Stomach (tissue), 8 donors: ENCODE measurements at regions not wholly inside any gene's neighbourhood (a gene's known extent, or its start where the extent isn't known, plus 50 kb on each side); places are given as distances from the start of the nearest gene placed in this dataset.

Source experiments
- DNase-seq, 2 donors: peaks; one replicate each; pipeline versions ENCODE4 v3.0.0 to v3.0.0-alpha.2; 2013 to 2019
- H3K27ac ChIP-seq, 5 donors: fragments of 200-600 bp in 4 of 5; sonication (generic) in 4 of 5; one replicate each; pipeline ENCODE4 v1.5.1; 2013 to 2019; ENCODE audit warnings: mild to moderate bottlenecking in 1 of 5, moderate library complexity in 1 of 5
- H3K27me3 ChIP-seq, 3 donors: fragments of 200-600 bp; sonication (generic); one replicate each; pipeline ENCODE4 v1.5.1; 2017 to 2019; ENCODE audit warnings: mixed run types in 1 of 3
- H3K36me3 ChIP-seq, 4 donors: fragments of 200-600 bp; sonication (generic); 1 replicate in 3 of 4; 2 replicates in 1 of 4; pipeline ENCODE4 v1.5.1; 2016 to 2019
- H3K4me1 ChIP-seq, 4 donors: fragments of 200-600 bp; sonication (generic); one replicate each; pipeline ENCODE4 v1.5.1; 2016 to 2019
- H3K4me3 ChIP-seq, 4 donors: fragments of 200-600 bp; sonication (generic) in 3 of 4; one replicate each; pipeline ENCODE4 v1.5.1; 2016 to 2019; ENCODE audit warnings: mild to moderate bottlenecking in 1 of 4
- H3K9me3 ChIP-seq, 4 donors: fragments of 200-600 bp; sonication (generic); one replicate each; pipeline ENCODE4 v1.5.1; 2016 to 2019
- EP300 ChIP-seq: sonication (generic); formaldehyde crosslinking; IDR thresholded peaks from one replicate; pipeline ENCODE4 v1.6.1; 2017; ENCODE audit warnings: antibody characterized with exemption
- POLR2A ChIP-seq, 4 donors: fragments of 450-650 bp; IDR thresholded peaks; one replicate each; pipeline ENCODE4 v1.6.1; 2016; ENCODE audit warnings: antibody characterized with exemption in 4 of 4, control low read depth in 2 of 4, mild to moderate bottlenecking in 1 of 4, moderate library complexity in 1 of 4
- POLR2AphosphoS5 ChIP-seq, 3 donors: sonication (generic); formaldehyde crosslinking; IDR thresholded peaks; one replicate each; pipeline ENCODE4 v1.6.1; 2016; ENCODE audit warnings: antibody characterized with exemption in 3 of 3
- WGBS, 5 donors: extraction: QIAGEN DNeasy Blood & Tissue Kit in 3 of 5; methylation state at CpG; one replicate each; pipeline versions ENCODE4 v1.1.5 to v1.1.7; 2013 to 2018; 5-methylcytosine and 5-hydroxymethylcytosine counted together
- intact Hi-C: fragments of 100-400 bp; cut with DNase I; formaldehyde crosslinking; loops from one replicate; pipeline ENCODE4 v1.15.1; 2023; ENCODE audit warnings: low total_unique reads
- TF ChIP-seq, protein P1 (sequence below), 7 experiments: fragments of 450-650 bp in 4 of 7; fragments of 200-600 bp in 3 of 7; sonication (generic) in 3 of 7; IDR thresholded peaks; one replicate each; pipeline ENCODE4 v1.5.1; 2016 to 2019; ENCODE audit warnings: antibody characterized with exemption in 7 of 7, control low read depth in 2 of 7, mild to moderate bottlenecking in 1 of 7
- donor health status: healthy with polysubstance abuse.
- donor health status: Bipolar disorder and iron deficiency.
- donor health status: healthy.

DNA sequence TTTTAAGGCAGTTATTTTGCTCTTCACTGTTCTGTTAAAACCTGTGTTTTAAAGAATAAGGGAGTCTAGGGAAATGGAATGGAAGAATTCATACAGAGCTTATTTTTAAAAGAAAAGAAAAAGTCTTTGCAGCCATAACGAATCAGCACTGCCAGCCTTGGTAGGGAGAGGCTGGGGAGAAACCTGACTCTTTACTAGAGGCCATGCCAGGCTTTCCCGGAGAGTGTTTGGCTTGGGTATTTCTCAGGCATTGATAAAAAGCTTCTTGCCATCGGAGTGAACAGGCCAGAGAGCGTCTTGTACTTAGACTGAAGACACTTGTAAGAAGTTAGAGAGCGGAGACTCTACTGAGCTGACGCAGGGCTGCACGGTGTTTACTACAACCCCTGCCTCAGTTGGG lies 72.7 kb upstream of the NFIL3 start:
- Histone ChIP-seq H3K4me1 (peaks cover 0 to 9% (median 0%) of the 10 kb centered on the region in 4 donors), H3K9me3 (no peaks in the 10 kb centered on the region), H3K27ac (no peak overlapping the region), H3K27me3 (no peaks in the 10 kb centered on the region), H3K4me3 (no peak overlapping the region), H3K36me3 (no peaks in the 10 kb centered on the region)
- intact Hi-C loops, result no loop called here
- no peak for TF ChIP-seq POLR2AphosphoS5 (IDR thresholded peaks at IDR 0.05)
- TF ChIP-seq, protein P1, sequence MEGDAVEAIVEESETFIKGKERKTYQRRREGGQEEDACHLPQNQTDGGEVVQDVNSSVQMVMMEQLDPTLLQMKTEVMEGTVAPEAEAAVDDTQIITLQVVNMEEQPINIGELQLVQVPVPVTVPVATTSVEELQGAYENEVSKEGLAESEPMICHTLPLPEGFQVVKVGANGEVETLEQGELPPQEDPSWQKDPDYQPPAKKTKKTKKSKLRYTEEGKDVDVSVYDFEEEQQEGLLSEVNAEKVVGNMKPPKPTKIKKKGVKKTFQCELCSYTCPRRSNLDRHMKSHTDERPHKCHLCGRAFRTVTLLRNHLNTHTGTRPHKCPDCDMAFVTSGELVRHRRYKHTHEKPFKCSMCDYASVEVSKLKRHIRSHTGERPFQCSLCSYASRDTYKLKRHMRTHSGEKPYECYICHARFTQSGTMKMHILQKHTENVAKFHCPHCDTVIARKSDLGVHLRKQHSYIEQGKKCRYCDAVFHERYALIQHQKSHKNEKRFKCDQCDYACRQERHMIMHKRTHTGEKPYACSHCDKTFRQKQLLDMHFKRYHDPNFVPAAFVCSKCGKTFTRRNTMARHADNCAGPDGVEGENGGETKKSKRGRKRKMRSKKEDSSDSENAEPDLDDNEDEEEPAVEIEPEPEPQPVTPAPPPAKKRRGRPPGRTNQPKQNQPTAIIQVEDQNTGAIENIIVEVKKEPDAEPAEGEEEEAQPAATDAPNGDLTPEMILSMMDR (IDR thresholded peaks at IDR 0.05), result no peak
- TF ChIP-seq POLR2A (IDR thresholded peaks at IDR 0.05), result no peak
- TF ChIP-seq EP300, result no peak
- no peak for DNase-seq
- 53 to 82% (median 73%) methylated on average over 7 of the region's 7 CpGs for WGBS, 5 donors

DNA sequence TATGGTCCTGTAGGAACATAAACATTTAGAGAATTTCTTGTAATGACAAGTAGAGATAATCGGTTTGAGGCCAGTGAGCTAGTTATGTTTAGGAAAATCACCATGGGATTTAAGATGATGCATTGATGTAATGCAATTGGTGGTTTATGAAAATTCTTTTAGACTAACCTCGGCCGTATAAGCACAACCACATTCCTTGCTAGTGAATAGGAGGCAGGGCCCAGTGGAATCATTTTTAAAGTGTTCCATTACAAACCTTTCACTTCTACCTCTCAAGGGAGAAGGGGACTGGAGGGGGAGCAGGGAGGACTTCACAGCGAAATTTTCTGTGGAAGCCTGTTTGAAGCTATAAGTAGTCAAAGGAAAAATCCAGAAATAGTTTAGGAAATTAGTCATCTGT lies 71.8 kb upstream of the NFIL3 start:
- Histone ChIP-seq H3K4me3 (no peak overlapping the region), H3K27me3 (no peaks in the 10 kb centered on the region), H3K4me1 (peaks cover 0 to 9% (median 0%) of the 10 kb centered on the region in 4 donors), H3K36me3 (no peaks in the 10 kb centered on the region), H3K27ac (peak overlapping the region in 1 of 5 donors; percentile 2), H3K9me3 (no peaks in the 10 kb centered on the region)
- DNase-seq, result peak in 1 of 2 donors; percentile 74
- intact Hi-C loops, result no loop called here
- WGBS, 5 donors, result 50 to 71% (median 65%) methylated on average over 4 of the region's 4 CpGs
- no peak for TF ChIP-seq POLR2AphosphoS5 (IDR thresholded peaks at IDR 0.05)
- no peak for TF ChIP-seq EP300
- TF ChIP-seq POLR2A (IDR thresholded peaks at IDR 0.05), result no peak
- TF ChIP-seq, protein P1 (IDR thresholded peaks at IDR 0.05), result no peak

DNA sequence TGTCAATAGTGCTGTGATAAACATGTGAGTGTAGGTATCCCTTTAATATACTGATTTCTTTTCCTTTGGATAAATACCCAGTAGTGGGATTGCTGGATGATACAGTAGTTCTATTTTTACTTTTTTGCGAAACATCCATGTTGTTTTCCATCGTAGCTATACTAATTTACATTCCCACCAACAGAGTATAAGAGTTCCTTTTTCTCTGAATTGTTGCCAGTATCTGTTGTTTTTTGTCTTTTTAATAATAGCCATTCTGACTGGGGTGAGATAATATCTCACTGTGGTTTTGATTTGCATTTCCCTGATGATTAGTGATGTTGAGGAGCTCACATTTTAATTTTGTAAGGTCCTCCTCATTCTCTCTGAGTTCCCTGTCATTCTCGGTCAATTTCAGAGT lies 71.1 kb upstream of the NFIL3 start:
- intact Hi-C loops, result no loop called here
- DNase-seq, result no peak
- no peaks in the 10 kb centered on the region for H3K36me3 ChIP-seq
- TF ChIP-seq, protein P1 (IDR thresholded peaks at IDR 0.05), result no peak
- TF ChIP-seq EP300 (no peak), POLR2AphosphoS5 (IDR thresholded peaks at IDR 0.05) (no peak)
- H3K27me3 ChIP-seq, result no peaks in the 10 kb centered on the region
- H3K27ac ChIP-seq, result peak overlapping the region in 1 of 5 donors; percentile 2
- peaks cover 0 to 9% (median 0%) of the 10 kb centered on the region in 4 donors for H3K4me1 ChIP-seq
- H3K9me3 ChIP-seq, result no peaks in the 10 kb centered on the region
- WGBS, 5 donors, result 84 to 92% (median 88%) methylated on average over 3 of the region's 3 CpGs
- no peak overlapping the region for H3K4me3 ChIP-seq

DNA sequence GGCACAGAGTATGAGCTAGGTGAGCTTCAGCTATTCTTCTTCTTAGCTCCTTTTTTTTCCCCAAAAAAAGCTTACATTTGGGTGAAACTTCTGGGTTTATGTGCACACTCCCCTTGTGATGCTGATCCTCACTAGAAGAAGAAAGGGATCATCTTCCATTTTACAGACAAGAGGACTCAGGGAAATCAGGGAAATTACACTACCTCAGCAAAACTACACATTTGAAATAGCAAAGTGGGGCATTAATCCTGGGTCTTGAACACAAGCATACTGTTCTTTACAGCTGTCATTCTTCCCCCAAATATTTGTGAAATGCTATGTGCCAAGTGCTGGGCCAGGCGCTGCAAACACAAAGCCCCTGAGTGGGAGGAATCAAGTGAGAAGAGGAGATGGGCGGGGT lies 68.6 kb upstream of the NFIL3 start:
- TF ChIP-seq EP300 (no peak), POLR2AphosphoS5 (IDR thresholded peaks at IDR 0.05) (no peak), POLR2A (IDR thresholded peaks at IDR 0.05) (no peak)
- TF ChIP-seq, protein P1 (IDR thresholded peaks at IDR 0.05), result no peak
- DNase-seq, result no peak
- intact Hi-C loops, result no loop called here
- Histone ChIP-seq H3K27me3 (no peaks in the 10 kb centered on the region), H3K4me3 (no peak overlapping the region), H3K36me3 (no peaks in the 10 kb centered on the region), H3K27ac (no peak overlapping the region), H3K4me1 (peaks cover 0 to 9% (median 0%) of the 10 kb centered on the region in 4 donors), H3K9me3 (no peaks in the 10 kb centered on the region)
- WGBS, 5 donors, result 48 to 81% (median 54%) methylated on average over 2 of the region's 2 CpGs
